Retinal pigment epithelial cell (primary cell): ENCODE measurements at regions not wholly inside any gene's neighbourhood (a gene's known extent, or its start where the extent isn't known, plus 50 kb on each side); places are given as distances from the start of the nearest gene placed in this dataset.

Experiments used
- DNase-seq: peaks from one replicate; pipeline ENCODE4 v3.0.0-alpha.2; 2010; ENCODE audit warnings: low read depth
- H3K4me3 ChIP-seq: 2 replicates; pipeline ENCODE4 v1.5.1; 2011; ENCODE audit warnings: mild to moderate bottlenecking, low read length, control low read depth, moderate library complexity
- TF ChIP-seq, protein P1 (sequence below): conservative IDR thresholded peaks from 2 replicates; pipeline ENCODE4 v1.5.1; 2011; ENCODE audit warnings: low read depth, low read length, control low read depth, inconsistent platforms

- TF ChIP-seq, protein P1, sequence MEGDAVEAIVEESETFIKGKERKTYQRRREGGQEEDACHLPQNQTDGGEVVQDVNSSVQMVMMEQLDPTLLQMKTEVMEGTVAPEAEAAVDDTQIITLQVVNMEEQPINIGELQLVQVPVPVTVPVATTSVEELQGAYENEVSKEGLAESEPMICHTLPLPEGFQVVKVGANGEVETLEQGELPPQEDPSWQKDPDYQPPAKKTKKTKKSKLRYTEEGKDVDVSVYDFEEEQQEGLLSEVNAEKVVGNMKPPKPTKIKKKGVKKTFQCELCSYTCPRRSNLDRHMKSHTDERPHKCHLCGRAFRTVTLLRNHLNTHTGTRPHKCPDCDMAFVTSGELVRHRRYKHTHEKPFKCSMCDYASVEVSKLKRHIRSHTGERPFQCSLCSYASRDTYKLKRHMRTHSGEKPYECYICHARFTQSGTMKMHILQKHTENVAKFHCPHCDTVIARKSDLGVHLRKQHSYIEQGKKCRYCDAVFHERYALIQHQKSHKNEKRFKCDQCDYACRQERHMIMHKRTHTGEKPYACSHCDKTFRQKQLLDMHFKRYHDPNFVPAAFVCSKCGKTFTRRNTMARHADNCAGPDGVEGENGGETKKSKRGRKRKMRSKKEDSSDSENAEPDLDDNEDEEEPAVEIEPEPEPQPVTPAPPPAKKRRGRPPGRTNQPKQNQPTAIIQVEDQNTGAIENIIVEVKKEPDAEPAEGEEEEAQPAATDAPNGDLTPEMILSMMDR, result no peak
- DNase-seq, result no peak
- H3K4me3 ChIP-seq, result no peak overlapping the region
Measured at GRCh38 chr11:32200136-32200847, 109.4 kb downstream of the RCN1 start.

- TF ChIP-seq, protein P1, result no peak
- DNase-seq, result no peak
- no peak overlapping the region for H3K4me3 ChIP-seq
Measured at GRCh38 chr11:32204751-32205150, 113.9 kb downstream of the RCN1 start.

DNA sequence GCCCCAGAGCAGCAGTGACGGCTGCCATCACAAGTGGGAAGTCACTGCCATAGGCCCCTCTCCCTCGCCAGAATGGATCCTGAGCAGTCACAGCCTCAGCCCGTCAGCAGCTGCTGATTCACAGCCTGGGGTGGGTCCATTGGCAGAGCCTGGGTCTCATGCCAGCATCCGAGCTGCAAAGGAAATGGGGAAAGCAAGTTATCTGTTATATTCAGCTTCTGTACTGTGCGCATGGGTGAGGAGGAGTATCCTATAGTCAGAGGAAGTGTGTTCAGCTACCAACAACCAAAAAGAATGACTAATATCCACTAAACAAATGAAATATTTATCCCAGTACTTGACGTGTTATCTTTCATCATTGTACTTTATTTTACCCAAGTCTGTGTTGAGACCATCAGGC is 119.7 kb downstream of the RCN1 start:
- DNase-seq, result no peak
- TF ChIP-seq, protein P1, result no peak
- no peak overlapping the region for H3K4me3 ChIP-seq

DNA sequence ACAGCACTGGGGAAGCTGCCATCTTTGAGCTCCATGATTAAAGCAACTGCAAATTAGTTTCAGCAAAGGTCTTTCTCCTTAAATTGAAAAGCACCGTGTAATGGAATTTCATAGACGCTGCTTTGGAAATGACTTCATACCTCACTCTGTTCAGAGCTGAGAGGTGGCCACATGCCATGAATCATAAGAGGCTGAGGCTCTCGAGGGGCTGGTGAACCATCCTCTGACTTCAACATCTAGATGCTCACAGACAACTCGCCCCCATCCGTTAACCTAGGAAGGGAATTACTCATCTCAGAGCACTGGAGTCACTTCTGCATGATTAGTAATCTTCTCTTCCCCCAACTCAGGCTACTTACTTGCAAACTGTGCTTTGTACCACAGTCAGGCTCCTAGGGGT is 122.3 kb downstream of the RCN1 start:
- H3K4me3 ChIP-seq, result no peak overlapping the region
- TF ChIP-seq, protein P1, result no peak
- DNase-seq, result peak; percentile 25

- no peak overlapping the region for H3K4me3 ChIP-seq
- TF ChIP-seq, protein P1, result peak; percentile 8
- no peak for DNase-seq
Measured at GRCh38 chr11:32215157-32215556, 124.3 kb downstream of the RCN1 start.

DNA sequence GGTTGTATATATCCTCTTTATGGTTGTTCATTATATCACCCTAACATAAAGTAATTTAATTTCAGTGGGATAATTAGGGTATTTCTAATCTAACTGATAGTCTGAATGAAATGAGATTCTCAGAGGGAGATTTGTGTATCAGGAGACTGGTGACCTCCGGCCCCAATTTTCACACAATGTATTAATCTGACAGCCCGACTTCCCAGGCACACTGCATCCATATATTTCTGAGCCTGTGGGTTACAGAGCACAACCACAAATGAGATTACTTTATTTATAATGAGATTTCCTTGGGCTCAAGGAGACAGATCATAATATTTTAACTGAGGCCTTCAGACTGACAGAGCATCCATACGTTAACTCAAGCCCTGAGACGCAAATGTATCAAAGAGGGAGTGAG is 125.9 kb downstream of the RCN1 start:
- TF ChIP-seq, protein P1, result no peak
- DNase-seq, result no peak

DNA sequence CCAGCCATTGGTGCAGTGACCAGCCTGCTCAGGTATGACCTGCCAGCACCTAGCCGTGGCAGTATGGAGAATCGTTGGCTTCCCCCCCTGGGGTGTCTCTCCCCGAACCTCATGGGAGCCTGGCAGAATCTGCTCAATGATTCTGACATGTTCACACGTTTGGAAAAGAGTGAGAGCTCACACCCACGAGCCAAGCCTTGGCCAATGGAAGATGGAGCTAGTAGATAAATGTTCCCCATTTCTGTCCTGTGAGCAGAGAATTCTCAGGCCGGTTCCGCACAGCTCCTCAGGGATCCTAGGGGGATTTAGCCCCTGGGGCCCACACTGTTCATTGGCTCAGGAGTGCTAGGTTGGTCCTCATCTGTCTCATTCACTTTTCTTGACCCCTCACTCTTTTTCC is 128.4 kb downstream of the RCN1 start:
- TF ChIP-seq, protein P1, result no peak
- H3K4me3 ChIP-seq, result no peak overlapping the region
- DNase-seq, result no peak

More for the DNA sequence above, 125.9 kb downstream of the RCN1 start:
- H3K4me3 ChIP-seq, result no peak overlapping the region
